ENCODE measurements at regions not wholly inside any gene's neighbourhood (a gene's known extent, or its start where the extent isn't known, plus 50 kb on each side); places are given as distances from the start of the nearest gene placed in this dataset.

DNA sequence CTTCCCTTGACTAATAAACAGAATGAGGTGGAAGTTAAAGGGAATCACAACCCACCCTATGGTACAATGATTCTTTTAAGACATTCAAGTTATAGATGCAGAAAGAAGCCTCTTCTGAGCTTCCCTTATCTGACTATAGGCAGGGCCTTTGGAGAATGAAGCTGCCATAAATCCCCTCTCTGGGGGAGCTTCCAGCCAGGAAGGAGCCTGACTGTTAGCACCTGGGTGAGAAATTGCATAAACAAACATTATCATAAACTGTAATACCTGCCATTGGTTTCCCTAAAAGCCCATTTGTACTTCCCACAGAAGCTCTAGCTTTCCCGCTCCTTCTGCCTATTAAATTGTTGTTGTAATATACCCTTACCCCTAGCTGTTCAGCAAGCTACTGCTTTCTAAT is 81.3 kb upstream of the RESF1 start:
- Mint-ChIP-seq H3K9me3 (peaks cover 14% of the 10 kb centered on the region), H3K36me3 (ENCODE audit: low read depth) (peaks cover 37% of the 10 kb centered on the region), H3K4me1 (peaks cover 20% of the 10 kb centered on the region), H3K27ac (no peak overlapping the region), H3K27me3 (no peaks in the 10 kb centered on the region), H3K4me3 (no peak overlapping the region)
- intact Hi-C loops (cut with micrococcal nuclease), result no loop called here
- DNase-seq, result no peak

GRCh38 chr12:31876568-31877424 is 82.4 kb upstream of the RESF1 start:
- Mint-ChIP-seq H3K4me3 (no peak overlapping the region), H3K36me3 (ENCODE audit: low read depth) (peaks cover 39% of the 10 kb centered on the region), H3K4me1 (peaks cover 20% of the 10 kb centered on the region), H3K9me3 (peaks cover 21% of the 10 kb centered on the region), H3K27me3 (no peaks in the 10 kb centered on the region), H3K27ac (peak overlapping the region; percentile 71)
- DNase-seq, result no peak
- intact Hi-C loops (cut with micrococcal nuclease), result no loop called here

GRCh38 chr12:31875609-31875964 is 83.6 kb upstream of the RESF1 start:
- peak overlapping the region; percentile 68 for H3K4me3 Mint-ChIP-seq
- H3K9me3 Mint-ChIP-seq, result peaks cover 21% of the 10 kb centered on the region
- H3K36me3 Mint-ChIP-seq (ENCODE audit: low read depth), result peaks cover 39% of the 10 kb centered on the region
- H3K27me3 Mint-ChIP-seq, result no peaks in the 10 kb centered on the region
- peaks cover 20% of the 10 kb centered on the region for H3K4me1 Mint-ChIP-seq
- DNase-seq, result no peak
- H3K27ac Mint-ChIP-seq, result peak overlapping the region; percentile 99
- intact Hi-C loops (cut with micrococcal nuclease), result loop anchor here (1.0 to 2.0 kb wide), 4 partner anchors 21 to 126 kb away; partner anchors contain the start of gene RESF1

DNA sequence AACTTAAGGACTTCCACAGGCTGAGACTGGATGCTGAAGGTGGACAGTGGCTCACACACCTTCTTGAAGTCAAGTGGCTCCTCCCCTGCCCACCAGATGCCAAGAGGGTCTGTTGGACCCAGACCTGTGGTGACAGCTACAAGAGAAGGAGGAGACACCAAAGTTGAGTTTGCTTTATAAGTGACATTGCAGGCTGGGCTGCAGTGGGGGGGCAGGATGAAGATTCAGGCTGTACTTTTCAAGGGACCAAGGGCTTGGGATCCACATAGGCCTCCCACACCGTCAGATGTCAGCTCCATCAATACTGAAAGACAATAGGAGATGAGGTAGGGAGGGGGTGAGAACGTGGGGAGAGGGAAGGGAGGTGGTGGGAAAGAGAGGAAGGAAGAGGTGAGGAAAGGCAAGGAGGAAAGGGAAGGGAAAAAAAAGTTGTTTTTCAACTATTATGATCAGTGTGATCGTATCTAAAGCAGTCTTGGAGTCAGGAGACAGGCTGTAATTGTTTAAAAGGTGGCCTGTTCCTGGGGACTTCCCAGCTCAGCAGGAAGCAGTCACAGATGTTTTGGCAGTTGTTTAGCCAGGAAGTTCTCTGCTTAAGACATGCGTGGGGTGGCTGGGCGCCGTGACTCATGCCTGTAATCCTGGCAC is 84.1 kb upstream of the RESF1 start:
- Mint-ChIP-seq H3K4me1 (peaks cover 20% of the 10 kb centered on the region), H3K27me3 (no peaks in the 10 kb centered on the region), H3K9me3 (peaks cover 21% of the 10 kb centered on the region), H3K4me3 (peak overlapping the region; percentile 68), H3K36me3 (ENCODE audit: low read depth) (peaks cover 39% of the 10 kb centered on the region), H3K27ac (peak overlapping the region; percentile 99)
- intact Hi-C loops (cut with micrococcal nuclease), result loop anchor here (1.0 to 2.0 kb wide), 4 partner anchors 21 to 126 kb away; partner anchors contain the start of gene RESF1
- peak; percentile 89 for DNase-seq

- Mint-ChIP-seq H3K27me3 (no peaks in the 10 kb centered on the region), H3K4me3 (no peak overlapping the region), H3K27ac (no peak overlapping the region), H3K9me3 (peaks cover 11% of the 10 kb centered on the region), H3K36me3 (ENCODE audit: low read depth) (peaks cover 31% of the 10 kb centered on the region), H3K4me1 (peaks cover 18% of the 10 kb centered on the region)
- DNase-seq, result no peak
- intact Hi-C loops (cut with micrococcal nuclease), result no loop called here
Measured at GRCh38 chr12:31872831-31873604, 86.2 kb upstream of the RESF1 start.

GRCh38 chr12:31869972-31870371 is 89.2 kb upstream of the RESF1 start:
- H3K27me3 Mint-ChIP-seq, result no peaks in the 10 kb centered on the region
- H3K9me3 Mint-ChIP-seq, result peaks cover 11% of the 10 kb centered on the region
- H3K27ac Mint-ChIP-seq, result no peak overlapping the region
- peaks cover 12% of the 10 kb centered on the region for H3K4me1 Mint-ChIP-seq
- peaks cover 21% of the 10 kb centered on the region for H3K36me3 Mint-ChIP-seq (ENCODE audit: low read depth)
- DNase-seq, result no peak
- H3K4me3 Mint-ChIP-seq, result no peak overlapping the region
- intact Hi-C loops (cut with micrococcal nuclease), result no loop called here

- Mint-ChIP-seq H3K36me3 (ENCODE audit: low read depth) (peaks cover 11% of the 10 kb centered on the region), H3K27ac (no peak overlapping the region), H3K9me3 (peaks cover 7% of the 10 kb centered on the region), H3K27me3 (no peaks in the 10 kb centered on the region), H3K4me1 (peaks cover 2% of the 10 kb centered on the region), H3K4me3 (no peak overlapping the region)
- DNase-seq, result no peak
- intact Hi-C loops (cut with micrococcal nuclease), result no loop called here
Measured at GRCh38 chr12:31868965-31869364, 90.2 kb upstream of the RESF1 start.

GRCh38 chr12:31867292-31867691 is 91.9 kb upstream of the RESF1 start:
- Mint-ChIP-seq H3K27me3 (no peaks in the 10 kb centered on the region), H3K4me1 (peaks cover 2% of the 10 kb centered on the region), H3K4me3 (no peak overlapping the region), H3K36me3 (ENCODE audit: low read depth) (peaks cover 5% of the 10 kb centered on the region), H3K27ac (no peak overlapping the region), H3K9me3 (peaks cover under 1% of the 10 kb centered on the region)
- intact Hi-C loops (cut with micrococcal nuclease), result no loop called here
- no peak for DNase-seq

DNA sequence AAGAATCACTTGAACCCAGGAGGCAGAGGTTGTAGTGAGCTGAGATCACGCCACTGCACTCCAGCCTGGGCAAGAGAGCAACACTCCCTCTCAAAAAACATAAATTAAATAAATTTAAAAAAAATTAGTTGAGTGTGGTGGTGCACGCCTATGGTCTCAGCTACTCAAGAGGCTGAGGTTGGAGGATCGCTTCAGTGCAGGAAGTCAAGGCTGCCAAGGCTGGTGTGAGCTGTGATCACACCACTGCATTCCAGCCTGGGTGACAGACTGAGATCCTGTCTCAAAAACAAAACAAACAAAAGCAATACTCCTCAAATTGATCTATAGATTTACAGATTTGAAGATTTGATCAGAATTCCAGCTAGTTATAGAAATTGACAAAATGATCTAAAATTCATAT is 92.7 kb upstream of the RESF1 start:
- Mint-ChIP-seq H3K27me3 (no peaks in the 10 kb centered on the region), H3K9me3 (peaks cover 2% of the 10 kb centered on the region)

GRCh38 chr12:31865023-31865422 is 94.2 kb upstream of the RESF1 start:
- H3K27me3 Mint-ChIP-seq, result no peaks in the 10 kb centered on the region
- intact Hi-C loops (cut with micrococcal nuclease), result no loop called here
- H3K27ac Mint-ChIP-seq, result no peak overlapping the region
- no peak for DNase-seq
- H3K9me3 Mint-ChIP-seq, result peaks cover 4% of the 10 kb centered on the region
- H3K4me3 Mint-ChIP-seq, result no peak overlapping the region
- peaks cover 4% of the 10 kb centered on the region for H3K36me3 Mint-ChIP-seq (ENCODE audit: low read depth)
- peaks cover 6% of the 10 kb centered on the region for H3K4me1 Mint-ChIP-seq

More for the DNA sequence above, 92.7 kb upstream of the RESF1 start:
- intact Hi-C loops (cut with micrococcal nuclease), result no loop called here
- Mint-ChIP-seq H3K4me1 (peaks cover 3% of the 10 kb centered on the region), H3K36me3 (ENCODE audit: low read depth) (peaks cover 4% of the 10 kb centered on the region), H3K4me3 (no peak overlapping the region), H3K27ac (no peak overlapping the region)
- DNase-seq, result no peak

- Mint-ChIP-seq H3K4me3 (no peak overlapping the region), H3K27me3 (no peaks in the 10 kb centered on the region), H3K27ac (peak overlapping the region; percentile 10), H3K36me3 (ENCODE audit: low read depth) (peaks cover 5% of the 10 kb centered on the region), H3K4me1 (peaks cover 4% of the 10 kb centered on the region), H3K9me3 (peaks cover 4% of the 10 kb centered on the region)
- intact Hi-C loops (cut with micrococcal nuclease), result no loop called here
- DNase-seq, result no peak
Measured at GRCh38 chr12:31861360-31861759, 97.9 kb upstream of the RESF1 start.

- intact Hi-C loops (cut with micrococcal nuclease), result no loop called here
- Mint-ChIP-seq H3K36me3 (ENCODE audit: low read depth) (peaks cover 3% of the 10 kb centered on the region), H3K9me3 (peaks cover 5% of the 10 kb centered on the region), H3K27me3 (no peaks in the 10 kb centered on the region), H3K4me3 (no peak overlapping the region), H3K4me1 (peaks cover 4% of the 10 kb centered on the region), H3K27ac (no peak overlapping the region)
- DNase-seq, result no peak
Measured at GRCh38 chr12:31860401-31860800, 98.8 kb upstream of the RESF1 start.

GRCh38 chr12:31859232-31859977 is 99.8 kb upstream of the RESF1 start:
- no peaks in the 10 kb centered on the region for H3K27me3 Mint-ChIP-seq
- no peak for DNase-seq
- H3K9me3 Mint-ChIP-seq, result peaks cover 11% of the 10 kb centered on the region
- intact Hi-C loops (cut with micrococcal nuclease), result no loop called here
- H3K27ac Mint-ChIP-seq, result no peak overlapping the region
- H3K36me3 Mint-ChIP-seq (ENCODE audit: low read depth), result peaks cover 3% of the 10 kb centered on the region
- H3K4me3 Mint-ChIP-seq, result no peak overlapping the region
- H3K4me1 Mint-ChIP-seq, result peaks cover 4% of the 10 kb centered on the region
